ENCODE measurements at regions not wholly inside any gene's neighbourhood (a gene's known extent, or its start where the extent isn't known, plus 50 kb on each side); places are given as distances from the start of the nearest gene placed in this dataset.
"Not testable (repeated sequence)": the region's sequence is repeated elsewhere in the genome, so short reads cannot be mapped to it uniquely, and the experiment has no call there.

DNA sequence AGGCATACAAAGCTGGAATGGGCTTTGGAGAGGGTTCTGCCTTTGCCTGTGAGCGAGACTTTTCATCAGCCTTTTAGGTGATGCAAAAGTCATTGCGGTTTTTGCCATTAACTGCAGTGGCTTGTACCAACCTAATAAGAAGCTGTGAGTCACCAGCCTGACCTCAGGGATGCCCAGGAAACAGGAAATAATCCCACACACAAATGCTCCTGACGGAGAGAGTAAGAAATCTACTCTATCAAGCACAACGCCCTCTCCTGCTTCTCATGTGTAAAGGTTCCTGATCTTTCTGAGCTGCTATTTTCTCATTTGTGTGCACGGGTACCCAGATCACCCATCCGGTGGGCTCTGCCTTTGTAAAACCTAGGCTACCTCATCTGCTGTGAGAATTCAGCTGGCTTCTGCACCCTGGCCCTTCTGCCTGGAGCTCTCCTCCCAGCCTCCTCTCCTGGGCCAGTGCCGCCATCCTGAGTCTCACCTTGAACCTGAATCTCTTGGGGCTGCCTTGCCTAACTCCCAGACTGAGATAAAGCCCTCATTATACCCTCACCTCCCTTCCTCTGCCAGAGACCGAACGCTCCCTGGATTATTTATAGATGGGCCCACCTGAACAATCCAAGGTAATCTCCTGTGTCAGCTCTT lies 299.7 kb downstream of the C16orf95 start:
- no peak for TF ChIP-seq POLR2A (IDR thresholded peaks at IDR 0.05; ENCODE audit: low read depth, low read length)
- TF ChIP-seq POLR2AphosphoS5 (IDR thresholded peaks at IDR 0.05; ENCODE audit: low read depth, low read length), result no peak
- TF ChIP-seq TAF1 (IDR thresholded peaks at IDR 0.05; ENCODE audit: borderline replicate concordance, low read depth, low read length), result no peak
- no peak for DNase-seq (ENCODE audit: insufficient read length)
- no peak for FAIRE-seq

DNA sequence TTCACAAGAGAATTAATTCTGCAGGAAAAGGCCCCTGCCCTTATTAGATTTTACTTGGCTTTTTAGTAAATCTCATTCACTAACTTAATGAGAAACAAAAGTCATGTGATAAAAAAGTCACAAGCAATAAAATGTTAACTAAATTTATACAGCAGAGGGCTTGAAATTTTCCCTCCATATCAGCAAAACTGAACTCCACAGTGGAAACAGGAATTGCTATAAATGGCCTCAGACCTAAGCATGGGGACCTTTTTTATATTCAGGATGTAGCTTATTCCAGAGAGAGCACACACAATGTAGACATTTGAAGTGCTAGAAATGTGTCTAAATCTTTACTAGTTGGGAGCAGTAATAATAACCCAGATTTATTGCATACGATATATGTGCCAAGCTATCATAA lies 291.5 kb downstream of the C16orf95 start:
- no peak for TF ChIP-seq POLR2AphosphoS5 (IDR thresholded peaks at IDR 0.05; ENCODE audit: low read depth, low read length)
- no peak for TF ChIP-seq TAF1 (IDR thresholded peaks at IDR 0.05; ENCODE audit: borderline replicate concordance, low read depth, low read length)
- TF ChIP-seq POLR2A (IDR thresholded peaks at IDR 0.05; ENCODE audit: low read depth, low read length), result no peak
- FAIRE-seq (no peak), DNase-seq (ENCODE audit: insufficient read length) (no peak)

DNA sequence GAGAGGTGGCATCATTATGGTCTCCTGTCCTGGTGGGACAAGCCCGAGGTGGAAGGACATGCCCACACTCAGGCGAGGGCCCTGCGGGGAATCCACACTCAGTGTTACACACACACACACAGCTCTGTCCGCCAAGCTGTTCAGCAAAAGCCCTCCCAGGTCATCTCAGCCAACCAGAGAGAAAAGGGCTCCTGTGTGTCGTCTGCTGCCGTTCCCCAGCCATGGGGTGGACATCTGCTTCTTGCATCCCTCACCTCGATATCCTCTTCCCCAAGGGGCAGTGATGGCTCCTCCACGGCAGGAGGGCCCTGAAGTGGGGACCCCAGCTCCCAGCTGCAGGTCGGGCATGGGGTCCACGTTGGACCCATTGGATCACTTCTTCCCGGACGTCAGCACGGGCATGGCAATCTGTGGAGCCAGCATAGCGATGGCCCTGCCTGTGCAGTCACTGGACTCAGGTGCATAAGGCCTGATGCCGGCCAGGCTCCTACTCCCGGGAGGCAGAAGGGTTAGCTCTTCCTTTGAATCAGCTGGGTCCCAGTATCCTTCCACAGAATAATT lies 290.1 kb downstream of the C16orf95 start:
- FAIRE-seq (no peak), DNase-seq (ENCODE audit: insufficient read length) (no peak)
- TF ChIP-seq POLR2A (IDR thresholded peaks at IDR 0.05; ENCODE audit: low read depth, low read length), result no peak
- no peak for TF ChIP-seq TAF1 (IDR thresholded peaks at IDR 0.05; ENCODE audit: borderline replicate concordance, low read depth, low read length)
- no peak for TF ChIP-seq POLR2AphosphoS5 (IDR thresholded peaks at IDR 0.05; ENCODE audit: low read depth, low read length)

DNA sequence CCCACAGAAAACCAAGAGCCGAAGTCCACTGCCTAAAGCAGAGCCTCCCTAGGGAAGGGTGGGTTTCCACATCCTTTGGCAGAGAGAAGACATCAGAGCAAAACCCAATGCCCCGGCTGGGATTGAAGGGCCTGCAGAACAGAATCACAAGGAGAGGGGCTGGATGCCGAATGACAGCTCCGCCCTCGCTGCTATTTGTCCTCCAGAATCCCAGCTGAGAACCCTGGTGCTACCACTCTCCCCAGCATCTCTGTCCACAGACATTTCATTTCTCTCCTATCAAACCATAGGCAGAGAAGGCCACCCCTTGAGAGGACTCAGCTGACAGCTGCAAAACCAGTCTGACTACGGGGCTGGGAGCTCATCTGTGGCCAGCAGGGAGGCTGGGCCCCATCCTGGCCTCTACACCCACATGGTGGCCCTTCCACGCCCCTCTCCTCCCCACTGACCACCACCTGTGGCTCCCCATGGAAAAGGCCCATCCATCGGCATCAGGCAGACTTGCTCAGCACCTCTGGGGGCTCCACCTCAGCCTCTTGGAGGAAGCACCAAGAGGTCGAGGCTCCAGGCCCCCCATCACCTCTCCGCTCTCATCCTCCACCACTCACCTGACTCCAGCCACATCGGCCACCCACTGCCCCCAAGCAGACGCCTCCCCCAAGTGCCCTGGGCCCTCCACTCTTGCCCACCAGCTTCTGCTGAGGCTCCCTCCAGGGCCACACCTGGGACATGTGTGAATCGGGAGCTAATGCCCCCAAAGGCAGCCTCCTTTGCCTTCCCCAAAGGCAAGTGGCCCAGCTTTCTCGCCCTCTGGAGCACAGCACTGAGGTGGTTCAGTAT lies 288.5 kb downstream of the C16orf95 start:
- TF ChIP-seq POLR2AphosphoS5 (IDR thresholded peaks at IDR 0.05; ENCODE audit: low read depth, low read length) (no peak), POLR2A (IDR thresholded peaks at IDR 0.05; ENCODE audit: low read depth, low read length) (no peak), TAF1 (IDR thresholded peaks at IDR 0.05; ENCODE audit: borderline replicate concordance, low read depth, low read length) (no peak)
- FAIRE-seq, result no peak
- no peak for DNase-seq (ENCODE audit: insufficient read length)

DNA sequence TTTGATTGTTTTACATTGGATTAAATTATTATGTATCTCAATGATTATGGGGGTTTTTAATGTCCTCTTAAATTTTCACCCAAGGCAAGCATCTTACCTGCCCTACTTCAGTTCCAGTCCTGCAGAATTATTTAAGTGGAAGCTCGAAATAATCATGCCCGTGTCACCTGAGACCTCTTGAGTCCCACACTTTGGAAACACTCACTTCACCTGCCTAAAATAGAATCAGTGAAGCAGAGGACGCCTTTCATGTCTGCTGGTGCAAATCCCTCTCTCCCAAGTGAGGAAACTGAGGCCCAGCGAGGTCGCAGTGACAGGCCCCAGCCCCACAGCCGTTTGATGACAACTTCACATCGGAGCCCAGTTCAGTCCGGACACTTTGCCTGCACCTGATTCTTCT lies 284.6 kb downstream of the C16orf95 start:
- FAIRE-seq (no peak), DNase-seq (ENCODE audit: insufficient read length) (no peak)
- TF ChIP-seq TAF1 (IDR thresholded peaks at IDR 0.05; ENCODE audit: borderline replicate concordance, low read depth, low read length), result no peak
- TF ChIP-seq POLR2A (IDR thresholded peaks at IDR 0.05; ENCODE audit: low read depth, low read length), result no peak
- no peak for TF ChIP-seq POLR2AphosphoS5 (IDR thresholded peaks at IDR 0.05; ENCODE audit: low read depth, low read length)

DNA sequence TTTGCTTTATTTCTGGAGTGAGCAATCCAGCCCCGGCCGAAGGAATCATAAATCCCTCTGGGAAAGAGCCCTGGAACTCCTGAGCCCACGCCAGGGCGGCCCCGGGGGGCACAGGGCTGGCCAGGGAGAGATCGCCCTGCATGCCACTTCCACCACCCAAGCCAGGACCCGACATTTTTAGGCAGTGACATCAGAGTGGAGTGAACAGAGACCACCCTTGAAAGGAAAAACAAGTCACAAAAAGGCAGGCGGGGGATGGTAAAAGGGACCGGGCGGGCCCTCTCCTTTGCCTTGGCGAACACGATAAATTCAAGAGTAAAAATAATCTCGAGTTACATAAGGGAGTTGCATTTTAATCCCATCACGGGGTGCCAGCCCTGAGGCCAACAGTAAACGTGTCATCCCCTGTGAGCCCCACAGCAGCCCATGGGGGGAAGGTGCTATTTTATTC lies 284.1 kb downstream of the C16orf95 start:
- TF ChIP-seq POLR2A (IDR thresholded peaks at IDR 0.05; ENCODE audit: low read depth, low read length) (no peak), POLR2AphosphoS5 (IDR thresholded peaks at IDR 0.05; ENCODE audit: low read depth, low read length) (no peak), TAF1 (IDR thresholded peaks at IDR 0.05; ENCODE audit: borderline replicate concordance, low read depth, low read length) (no peak)
- FAIRE-seq (no peak), DNase-seq (ENCODE audit: insufficient read length) (no peak)

DNA sequence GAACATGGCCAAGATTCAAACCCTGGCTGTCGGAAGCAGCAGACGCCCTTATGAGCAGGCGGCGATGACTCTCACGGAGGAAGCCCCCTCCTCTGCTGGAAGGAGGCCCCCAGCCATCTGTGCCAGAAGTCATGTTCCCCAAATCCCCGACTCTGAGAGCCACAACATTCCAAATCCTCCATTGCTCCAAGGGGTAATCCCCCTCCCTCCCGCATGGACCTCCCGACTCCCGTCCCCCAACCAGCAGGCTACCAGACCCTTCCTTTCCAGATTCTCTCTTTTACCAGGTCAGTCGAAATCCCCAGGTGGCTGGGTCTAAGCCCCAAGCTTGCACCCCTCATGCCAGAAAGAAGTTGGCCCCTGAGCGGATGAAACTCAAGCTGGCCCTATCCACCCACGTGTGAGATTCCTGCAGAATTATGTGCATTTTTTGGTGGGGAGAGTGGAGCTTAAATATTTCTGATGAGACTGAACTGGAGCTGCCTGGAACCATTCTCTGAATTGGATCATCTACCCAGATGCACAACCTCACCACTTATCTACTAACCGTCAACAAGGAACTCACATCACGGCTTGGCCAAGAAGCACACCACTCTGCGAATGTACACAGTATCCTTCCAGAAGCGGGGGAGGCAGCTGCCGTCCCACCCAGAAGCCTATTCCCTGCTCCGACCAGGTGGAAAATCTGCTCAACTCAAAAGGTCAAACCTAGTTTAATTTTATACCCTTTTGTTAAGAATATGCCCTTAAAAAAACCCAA lies 283.5 kb downstream of the C16orf95 start:
- DNase-seq (ENCODE audit: insufficient read length), result no peak
- FAIRE-seq, result no peak
- no peak for TF ChIP-seq TAF1 (IDR thresholded peaks at IDR 0.05; ENCODE audit: borderline replicate concordance, low read depth, low read length)

DNA sequence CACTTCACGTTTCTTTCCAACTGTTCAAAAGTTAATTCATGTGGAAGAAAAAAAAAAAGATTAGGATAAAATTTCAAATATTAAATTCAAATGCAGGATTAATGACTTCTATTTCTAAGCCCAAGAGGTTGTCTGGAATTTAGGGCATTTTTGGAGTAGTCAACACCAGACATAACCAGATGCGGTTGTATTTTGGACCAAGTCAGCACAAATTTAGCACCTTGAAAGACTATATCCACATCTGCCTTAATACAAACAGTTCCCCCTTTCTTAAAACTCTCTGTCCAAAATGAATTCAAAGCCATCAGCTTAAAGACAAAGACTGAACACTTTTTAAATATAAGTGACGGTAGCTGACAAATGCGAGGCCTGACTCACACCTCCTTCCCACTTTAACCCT lies 282.9 kb downstream of the C16orf95 start:
- FAIRE-seq (no peak), DNase-seq (ENCODE audit: insufficient read length) (no peak)
- no peak for TF ChIP-seq POLR2A (IDR thresholded peaks at IDR 0.05; ENCODE audit: low read depth, low read length)
- TF ChIP-seq TAF1 (IDR thresholded peaks at IDR 0.05; ENCODE audit: borderline replicate concordance, low read depth, low read length), result no peak
- no peak for TF ChIP-seq POLR2AphosphoS5 (IDR thresholded peaks at IDR 0.05; ENCODE audit: low read depth, low read length)

DNA sequence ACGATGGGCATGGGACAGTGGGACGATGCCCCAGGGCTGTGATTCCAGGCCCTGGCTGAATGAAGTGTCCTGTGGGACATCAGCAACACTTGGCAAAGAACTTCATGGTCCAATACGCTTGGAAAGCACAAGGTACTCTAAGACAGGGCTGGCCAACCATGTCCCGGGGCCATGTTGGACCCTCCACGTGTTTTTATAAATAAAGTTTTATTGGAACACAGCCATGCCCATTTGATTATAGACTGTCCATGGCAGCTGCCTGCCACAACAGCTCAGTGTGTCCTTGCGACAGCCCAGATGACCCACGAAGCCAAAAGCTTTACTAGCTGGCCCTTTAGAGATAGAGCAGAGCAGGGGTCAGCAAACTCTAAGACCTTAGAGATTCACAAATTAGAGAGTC lies 282.1 kb downstream of the C16orf95 start:
- TF ChIP-seq POLR2AphosphoS5 (IDR thresholded peaks at IDR 0.05; ENCODE audit: low read depth, low read length), result no peak
- TF ChIP-seq TAF1 (IDR thresholded peaks at IDR 0.05; ENCODE audit: borderline replicate concordance, low read depth, low read length), result no peak
- no peak for TF ChIP-seq POLR2A (IDR thresholded peaks at IDR 0.05; ENCODE audit: low read depth, low read length)
- DNase-seq (ENCODE audit: insufficient read length), result no peak
- FAIRE-seq, result no peak

DNA sequence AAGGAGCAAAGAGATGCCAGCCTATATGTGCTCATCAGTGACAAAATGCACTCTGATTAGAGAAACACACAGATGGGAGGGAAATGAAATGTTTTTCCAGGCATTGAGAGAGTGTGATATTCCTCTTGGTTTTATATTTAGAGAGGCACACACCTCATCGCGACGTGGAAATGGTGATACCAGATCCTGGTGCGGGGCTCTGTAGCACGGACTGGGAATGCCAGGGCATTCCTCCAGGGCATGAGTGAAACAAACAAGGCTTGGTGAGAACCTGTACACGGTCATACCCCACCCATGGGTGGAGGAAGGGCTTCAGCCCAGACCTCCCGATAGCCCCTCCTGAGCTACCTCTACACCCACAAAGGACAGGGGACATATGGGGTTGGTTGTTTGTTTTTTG lies 280.2 kb downstream of the C16orf95 start:
- TF ChIP-seq TAF1 (IDR thresholded peaks at IDR 0.05; ENCODE audit: borderline replicate concordance, low read depth, low read length) (no peak), POLR2A (IDR thresholded peaks at IDR 0.05; ENCODE audit: low read depth, low read length) (no peak)
- DNase-seq (ENCODE audit: insufficient read length) (no peak), FAIRE-seq (no peak)

DNA sequence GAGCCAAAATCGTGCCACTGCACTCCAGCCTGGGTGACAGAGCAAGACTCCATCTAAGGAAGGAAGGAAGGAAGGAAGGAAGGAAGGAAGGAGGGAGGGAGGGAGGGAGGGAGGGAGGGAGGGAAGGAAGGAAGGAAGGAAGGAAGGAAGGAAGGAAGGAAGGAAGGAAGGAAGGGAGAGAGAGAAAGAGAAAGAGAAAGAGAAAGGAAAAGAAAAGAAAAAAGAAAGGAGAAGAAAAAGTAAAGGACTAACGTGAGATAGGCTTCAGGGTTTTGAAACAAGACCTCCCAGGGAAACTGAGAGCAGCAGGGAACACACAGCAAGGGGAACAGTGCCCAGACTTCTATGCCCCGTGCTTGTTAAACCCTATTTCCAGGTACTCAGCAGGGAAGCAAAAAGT lies 278.7 kb downstream of the C16orf95 start:
- not testable (repeated sequence) for FAIRE-seq; DNase-seq (ENCODE audit: insufficient read length)

Measured in GM12892 (cell line).